Endodermal cell (in vitro differentiated cells): ENCODE measurements at regions not wholly inside any gene's neighbourhood (a gene's known extent, or its start where the extent isn't known, plus 50 kb on each side); places are given as distances from the start of the nearest gene placed in this dataset.

Source experiments
- DNase-seq: peaks from one replicate; pipeline ENCODE4 v3.0.0-alpha.2; 2017
- H3K27ac ChIP-seq: 2 replicates; pipeline ENCODE4 v1.5.1; 2013; ENCODE audit warnings: mild to moderate bottlenecking, low read depth, low read length, moderate library complexity
- H3K27me3 ChIP-seq: 2 replicates; pipeline ENCODE4 v1.6.1; 2013; ENCODE audit warnings: mild to moderate bottlenecking, low read length, moderate library complexity; ENCODE audit not compliant: insufficient read depth, control insufficient read depth, poor library complexity, severe bottlenecking
- H3K36me3 ChIP-seq: 2 replicates; pipeline ENCODE4 v1.7.0; 2013; ENCODE audit warnings: mild to moderate bottlenecking, low read length, moderate library complexity; ENCODE audit not compliant: control insufficient read depth, insufficient read depth
- H3K4me1 ChIP-seq: one replicate; pipeline ENCODE4 v1.7.0; 2013; ENCODE audit warnings: low read length; ENCODE audit not compliant: control insufficient read depth, insufficient read depth
- H3K4me3 ChIP-seq: 2 replicates; pipeline ENCODE4 v1.5.1; 2013; ENCODE audit warnings: mild to moderate bottlenecking, low read length, moderate library complexity
- H3K9ac ChIP-seq: 2 replicates; pipeline ENCODE4 v1.6.1; 2013; ENCODE audit warnings: mild to moderate bottlenecking, low read length, moderate library complexity; ENCODE audit not compliant: poor library complexity, severe bottlenecking; ENCODE audit errors: extremely low read depth
- H3K9me3 ChIP-seq: 2 replicates; pipeline ENCODE4 v1.6.1; 2013; ENCODE audit warnings: mild to moderate bottlenecking, low read length, moderate library complexity; ENCODE audit not compliant: control insufficient read depth
- H3K27ac Mint-ChIP-seq: 2 replicates; pipeline ENCODE4 v1.8.0; 2020; ENCODE audit warnings: mixed read lengths
- H3K27me3 Mint-ChIP-seq: 2 replicates; pipeline ENCODE4 v1.8.0; 2021; ENCODE audit warnings: mild to moderate bottlenecking, mixed read lengths; ENCODE audit not compliant: insufficient read depth
- H3K36me3 Mint-ChIP-seq: 2 replicates; pipeline ENCODE4 v1.8.0; 2020; ENCODE audit warnings: low read depth, mixed read lengths
- H3K4me1 Mint-ChIP-seq: 2 replicates; pipeline ENCODE4 v1.8.0; 2020; ENCODE audit warnings: mixed read lengths
- H3K4me3 Mint-ChIP-seq: 2 replicates; pipeline ENCODE4 v1.8.0; 2020; ENCODE audit warnings: mild to moderate bottlenecking, moderate library complexity, mixed read lengths
- H3K9me3 Mint-ChIP-seq: 2 replicates; pipeline ENCODE4 v1.8.0; 2020; ENCODE audit warnings: mild to moderate bottlenecking, mixed read lengths
- WGBS, 2 experiments: methylation state at CpG; one replicate each; pipeline versions ENCODE4 v1.1.5 to v1.1.7; 2013; ENCODE audit warnings: missing lambda C conversion rate in 2 of 2, mixed read lengths in 1 of 2; ENCODE audit not compliant: insufficient coverage in 1 of 2, insufficient read length in 1 of 2; 5-methylcytosine and 5-hydroxymethylcytosine counted together
- TF ChIP-seq, protein P1 (sequence below): fragments of 200-600 bp; sonication (generic); conservative IDR thresholded peaks from 2 replicates; pipeline ENCODE4 v1.5.0; 2021; ENCODE audit warnings: antibody characterized with exemption, mild to moderate bottlenecking

DNA sequence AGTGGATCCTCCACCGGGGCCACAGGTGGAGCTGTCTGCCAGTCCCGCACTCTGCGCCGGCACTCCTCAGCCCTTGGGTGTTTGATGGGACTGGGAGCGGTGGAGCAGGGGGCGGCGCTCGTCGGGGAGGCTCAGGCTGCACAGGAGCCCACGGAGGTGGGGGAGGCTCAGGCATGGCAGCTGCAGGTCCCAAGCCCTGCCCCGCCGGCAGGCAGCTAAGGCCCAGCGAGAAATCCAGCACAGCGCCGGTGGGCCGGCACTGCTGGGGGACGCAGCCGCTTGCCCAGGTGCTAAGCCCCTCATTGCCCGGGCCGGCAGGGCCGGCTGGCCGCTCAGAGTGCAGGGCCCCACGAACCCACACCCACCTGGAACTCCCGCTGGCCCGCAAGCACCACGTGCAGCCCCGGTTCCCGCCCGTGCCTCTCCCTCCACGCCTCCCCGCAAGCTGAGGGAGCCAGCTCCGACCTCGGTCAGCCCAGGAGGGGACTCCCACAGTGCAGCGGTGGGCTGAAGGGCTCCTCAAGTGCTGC, 286.4 kb downstream of the RBM26 start:
- Histone ChIP-seq H3K36me3 (no peaks in the 10 kb centered on the region), H3K9ac (no peak overlapping the region), H3K4me1 (no peaks in the 10 kb centered on the region), H3K27ac (no peak overlapping the region), H3K9me3 (no peaks in the 10 kb centered on the region), H3K4me3 (no peak overlapping the region), H3K27me3 (no peaks in the 10 kb centered on the region)
- no peak overlapping the region for H3K27ac Mint-ChIP-seq
- no peaks in the 10 kb centered on the region for H3K4me1 Mint-ChIP-seq
- no peak overlapping the region for H3K4me3 Mint-ChIP-seq
- no peak for DNase-seq
- H3K9me3 Mint-ChIP-seq = peaks cover 6% of the 10 kb centered on the region
- TF ChIP-seq, protein P1, sequence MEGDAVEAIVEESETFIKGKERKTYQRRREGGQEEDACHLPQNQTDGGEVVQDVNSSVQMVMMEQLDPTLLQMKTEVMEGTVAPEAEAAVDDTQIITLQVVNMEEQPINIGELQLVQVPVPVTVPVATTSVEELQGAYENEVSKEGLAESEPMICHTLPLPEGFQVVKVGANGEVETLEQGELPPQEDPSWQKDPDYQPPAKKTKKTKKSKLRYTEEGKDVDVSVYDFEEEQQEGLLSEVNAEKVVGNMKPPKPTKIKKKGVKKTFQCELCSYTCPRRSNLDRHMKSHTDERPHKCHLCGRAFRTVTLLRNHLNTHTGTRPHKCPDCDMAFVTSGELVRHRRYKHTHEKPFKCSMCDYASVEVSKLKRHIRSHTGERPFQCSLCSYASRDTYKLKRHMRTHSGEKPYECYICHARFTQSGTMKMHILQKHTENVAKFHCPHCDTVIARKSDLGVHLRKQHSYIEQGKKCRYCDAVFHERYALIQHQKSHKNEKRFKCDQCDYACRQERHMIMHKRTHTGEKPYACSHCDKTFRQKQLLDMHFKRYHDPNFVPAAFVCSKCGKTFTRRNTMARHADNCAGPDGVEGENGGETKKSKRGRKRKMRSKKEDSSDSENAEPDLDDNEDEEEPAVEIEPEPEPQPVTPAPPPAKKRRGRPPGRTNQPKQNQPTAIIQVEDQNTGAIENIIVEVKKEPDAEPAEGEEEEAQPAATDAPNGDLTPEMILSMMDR = no peak
- H3K36me3 Mint-ChIP-seq = no peaks in the 10 kb centered on the region
- WGBS, 2 experiments = 92 to 93% methylated on average over 3 to 34 of the region's 34 CpGs
- H3K27me3 Mint-ChIP-seq = no peaks in the 10 kb centered on the region

DNA sequence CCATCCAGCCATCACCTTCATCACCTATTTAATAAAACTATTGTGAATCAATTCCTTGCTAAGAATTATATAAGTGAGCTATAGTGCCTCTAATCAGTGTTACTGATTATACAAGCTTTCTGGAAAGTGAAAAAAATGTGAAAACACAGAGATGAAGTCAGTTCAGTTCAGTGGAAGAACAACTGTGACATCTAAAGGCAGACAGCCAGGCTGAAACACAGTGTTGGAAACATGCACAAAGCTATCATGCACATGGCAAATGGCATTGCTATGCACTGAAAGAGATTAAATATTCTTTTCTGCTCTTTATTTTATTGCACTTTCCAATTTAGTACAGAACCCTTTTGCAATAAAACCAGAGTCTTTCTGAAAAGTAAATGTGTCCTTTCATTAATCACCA, 294.0 kb downstream of the RBM26 start:
- H3K4me1 Mint-ChIP-seq = no peaks in the 10 kb centered on the region
- TF ChIP-seq, protein P1 = no peak
- no peaks in the 10 kb centered on the region for H3K27me3 Mint-ChIP-seq
- H3K27ac ChIP-seq = no peak overlapping the region
- no peaks in the 10 kb centered on the region for H3K27me3 ChIP-seq
- no peaks in the 10 kb centered on the region for H3K9me3 ChIP-seq
- H3K27ac Mint-ChIP-seq = no peak overlapping the region
- no peak for DNase-seq
- H3K36me3 Mint-ChIP-seq = no peaks in the 10 kb centered on the region
- no peaks in the 10 kb centered on the region for H3K9me3 Mint-ChIP-seq
- no peak overlapping the region for H3K9ac ChIP-seq
- H3K36me3 ChIP-seq = no peaks in the 10 kb centered on the region
- no peak overlapping the region for H3K4me3 ChIP-seq
- no peak overlapping the region for H3K4me3 Mint-ChIP-seq
- no peaks in the 10 kb centered on the region for H3K4me1 ChIP-seq

DNA sequence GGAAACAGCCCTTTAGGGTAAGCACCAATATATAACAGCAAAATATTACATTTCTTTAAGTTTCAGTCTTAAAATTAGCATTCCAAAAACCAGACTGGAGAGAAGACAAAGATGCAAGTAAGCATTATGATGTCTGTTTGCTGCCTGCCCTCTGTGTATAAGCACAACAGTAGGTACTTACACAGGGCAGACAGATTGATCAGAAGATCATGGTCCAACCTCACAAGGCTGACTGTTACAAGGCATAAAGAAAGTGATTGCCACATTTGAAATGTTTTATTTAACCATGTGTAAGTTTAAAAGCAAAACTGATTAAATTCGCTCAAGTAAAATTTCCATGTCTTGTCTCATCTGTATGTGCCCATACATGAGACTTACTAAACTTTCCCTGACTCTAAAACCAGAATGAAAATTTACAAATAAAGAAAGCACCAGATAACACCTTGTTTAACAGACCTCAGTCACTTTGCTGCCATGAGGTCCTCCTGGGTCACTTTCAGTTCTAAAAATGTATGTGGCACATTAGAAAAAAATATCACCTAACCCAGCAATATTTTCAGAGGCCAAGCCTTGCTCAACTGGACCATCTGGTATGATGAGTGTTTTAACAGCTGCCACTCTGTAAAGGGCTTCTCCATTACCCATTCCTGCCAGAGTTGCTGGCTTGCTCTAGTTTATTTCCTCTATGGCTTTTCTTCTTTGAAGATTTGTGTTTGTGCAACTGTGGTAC, 297.0 kb downstream of the RBM26 start:
- H3K27ac ChIP-seq = no peak overlapping the region
- no peaks in the 10 kb centered on the region for H3K9me3 ChIP-seq
- no peak overlapping the region for H3K9ac ChIP-seq
- no peak for DNase-seq
- no peaks in the 10 kb centered on the region for H3K27me3 Mint-ChIP-seq
- H3K4me1 Mint-ChIP-seq = no peaks in the 10 kb centered on the region
- H3K4me3 ChIP-seq = no peak overlapping the region
- no peaks in the 10 kb centered on the region for H3K27me3 ChIP-seq
- TF ChIP-seq, protein P1 = no peak
- H3K4me1 ChIP-seq = no peaks in the 10 kb centered on the region
- H3K9me3 Mint-ChIP-seq = no peaks in the 10 kb centered on the region
- no peak overlapping the region for H3K27ac Mint-ChIP-seq
- no peaks in the 10 kb centered on the region for H3K36me3 ChIP-seq
- WGBS, 2 experiments = 83 to 88% methylated on average over 1 of the region's 1 CpG
- H3K4me3 Mint-ChIP-seq = no peak overlapping the region
- H3K36me3 Mint-ChIP-seq = no peaks in the 10 kb centered on the region
